ENCODE measurements at regions not wholly inside any gene's neighbourhood (a gene's known extent, or its start where the extent isn't known, plus 50 kb on each side); places are given as distances from the start of the nearest gene placed in this dataset.

DNA sequence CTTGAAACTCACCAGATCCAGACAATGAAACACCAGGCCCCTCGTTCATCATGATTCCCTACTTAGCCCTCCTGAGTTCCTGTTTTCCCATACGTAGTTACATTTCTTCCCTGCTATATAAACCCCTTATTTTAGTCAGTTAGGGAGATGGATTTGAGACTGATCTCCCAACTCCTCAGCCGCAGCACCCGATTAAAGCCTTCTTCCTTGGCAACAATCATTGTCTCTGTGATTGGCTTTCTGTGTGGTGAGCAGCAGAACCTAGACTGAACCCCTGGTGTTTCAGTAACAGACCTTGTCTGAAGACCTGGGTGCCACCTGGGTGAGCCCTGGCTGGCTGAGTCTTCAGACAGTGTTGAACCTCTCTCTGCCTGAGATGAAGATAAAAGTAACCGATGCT, 118.0 kb downstream of the OAT start:
- H3K9me3 ChIP-seq: peaks cover 8% of the 10 kb centered on the region
- ChIA-PET POLR2A (no interaction called here), CTCF (no interaction called here)
- intact Hi-C loops (cut with micrococcal nuclease; ENCODE audit: unreplicated experiment): no loop called here
- Mint-ChIP-seq H3K9me3 (ENCODE audit: unreplicated experiment) (peaks cover 10% of the 10 kb centered on the region), H3K36me3 (ENCODE audit: insufficient read depth, unreplicated experiment) (no peaks in the 10 kb centered on the region), H3K4me1 (ENCODE audit: low read depth, unreplicated experiment) (no peaks in the 10 kb centered on the region), H3K4me3 (ENCODE audit: unreplicated experiment) (no peak overlapping the region), H3K27ac (ENCODE audit: unreplicated experiment) (no peak overlapping the region), H3K27me3 (ENCODE audit: insufficient read depth, unreplicated experiment) (no peaks in the 10 kb centered on the region)
- BruUV-seq (replicated peaks): no TSS peak
- no peak overlapping the region for H3K4me3 ChIP-seq (ENCODE audit: low read depth, low read length)
- no peaks in the 10 kb centered on the region for H3K4me1 ChIP-seq
- peak in 1 of 2 experiments; percentile 10 for DNase-seq
- H3K27me3 ChIP-seq (replicated peaks; ENCODE audit: control insufficient read depth, insufficient read depth, low read length): no peaks in the 10 kb centered on the region
- H3K36me3 ChIP-seq (ENCODE audit: control insufficient read depth, insufficient read depth, low read length): no peaks in the 10 kb centered on the region
- TF ChIP-seq, protein P1, sequence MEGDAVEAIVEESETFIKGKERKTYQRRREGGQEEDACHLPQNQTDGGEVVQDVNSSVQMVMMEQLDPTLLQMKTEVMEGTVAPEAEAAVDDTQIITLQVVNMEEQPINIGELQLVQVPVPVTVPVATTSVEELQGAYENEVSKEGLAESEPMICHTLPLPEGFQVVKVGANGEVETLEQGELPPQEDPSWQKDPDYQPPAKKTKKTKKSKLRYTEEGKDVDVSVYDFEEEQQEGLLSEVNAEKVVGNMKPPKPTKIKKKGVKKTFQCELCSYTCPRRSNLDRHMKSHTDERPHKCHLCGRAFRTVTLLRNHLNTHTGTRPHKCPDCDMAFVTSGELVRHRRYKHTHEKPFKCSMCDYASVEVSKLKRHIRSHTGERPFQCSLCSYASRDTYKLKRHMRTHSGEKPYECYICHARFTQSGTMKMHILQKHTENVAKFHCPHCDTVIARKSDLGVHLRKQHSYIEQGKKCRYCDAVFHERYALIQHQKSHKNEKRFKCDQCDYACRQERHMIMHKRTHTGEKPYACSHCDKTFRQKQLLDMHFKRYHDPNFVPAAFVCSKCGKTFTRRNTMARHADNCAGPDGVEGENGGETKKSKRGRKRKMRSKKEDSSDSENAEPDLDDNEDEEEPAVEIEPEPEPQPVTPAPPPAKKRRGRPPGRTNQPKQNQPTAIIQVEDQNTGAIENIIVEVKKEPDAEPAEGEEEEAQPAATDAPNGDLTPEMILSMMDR (IDR thresholded peaks at IDR 0.05; ENCODE audit: insufficient read depth in 1 of 2, low read depth in 1 of 2, low read length in 1 of 2, severe bottlenecking in 1 of 2, unreplicated experiment in 1 of 2): no peak

DNA sequence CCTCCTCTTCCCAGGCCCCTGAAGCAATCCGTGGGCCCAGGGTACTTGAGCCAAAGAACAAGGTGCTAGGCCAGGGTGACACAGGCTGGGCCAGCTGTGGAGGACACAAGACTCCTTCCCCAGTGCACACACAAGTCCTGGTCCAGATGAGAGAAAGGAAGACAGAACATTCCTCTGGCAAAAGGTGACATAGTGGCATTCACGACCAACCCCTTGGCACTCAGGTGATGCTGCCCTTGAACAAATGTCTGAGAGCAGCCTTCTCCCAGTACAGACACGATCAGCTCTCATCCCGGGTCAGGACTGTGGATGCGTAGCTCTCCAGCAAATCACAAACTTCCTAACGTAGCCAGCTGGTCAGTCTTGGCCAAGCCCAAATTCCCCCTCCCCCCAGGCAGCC, 118.5 kb downstream of the OAT start:
- no peaks in the 10 kb centered on the region for H3K27me3 ChIP-seq (replicated peaks; ENCODE audit: control insufficient read depth, insufficient read depth, low read length)
- TF ChIP-seq, protein P1 (IDR thresholded peaks at IDR 0.05; ENCODE audit: insufficient read depth in 1 of 2, low read depth in 1 of 2, low read length in 1 of 2, severe bottlenecking in 1 of 2, unreplicated experiment in 1 of 2): no peak
- H3K27me3 Mint-ChIP-seq (ENCODE audit: insufficient read depth, unreplicated experiment): no peaks in the 10 kb centered on the region
- H3K4me1 ChIP-seq: no peaks in the 10 kb centered on the region
- H3K4me3 ChIP-seq (ENCODE audit: low read depth, low read length): no peak overlapping the region
- intact Hi-C loops (cut with micrococcal nuclease; ENCODE audit: unreplicated experiment): no loop called here
- H3K9me3 Mint-ChIP-seq (ENCODE audit: unreplicated experiment): peaks cover 10% of the 10 kb centered on the region
- no peak overlapping the region for H3K27ac Mint-ChIP-seq (ENCODE audit: unreplicated experiment)
- no peaks in the 10 kb centered on the region for H3K36me3 ChIP-seq (ENCODE audit: control insufficient read depth, insufficient read depth, low read length)
- H3K9me3 ChIP-seq: peaks cover 8% of the 10 kb centered on the region
- ChIA-PET CTCF (no interaction called here), POLR2A (no interaction called here)
- no peak overlapping the region for H3K4me3 Mint-ChIP-seq (ENCODE audit: unreplicated experiment)
- peaks cover 5% of the 10 kb centered on the region for H3K4me1 Mint-ChIP-seq (ENCODE audit: low read depth, unreplicated experiment)
- peak in 1 of 2 experiments; percentile 9 for DNase-seq
- no TSS peak for BruUV-seq (replicated peaks)
- no peaks in the 10 kb centered on the region for H3K36me3 Mint-ChIP-seq (ENCODE audit: insufficient read depth, unreplicated experiment)

DNA sequence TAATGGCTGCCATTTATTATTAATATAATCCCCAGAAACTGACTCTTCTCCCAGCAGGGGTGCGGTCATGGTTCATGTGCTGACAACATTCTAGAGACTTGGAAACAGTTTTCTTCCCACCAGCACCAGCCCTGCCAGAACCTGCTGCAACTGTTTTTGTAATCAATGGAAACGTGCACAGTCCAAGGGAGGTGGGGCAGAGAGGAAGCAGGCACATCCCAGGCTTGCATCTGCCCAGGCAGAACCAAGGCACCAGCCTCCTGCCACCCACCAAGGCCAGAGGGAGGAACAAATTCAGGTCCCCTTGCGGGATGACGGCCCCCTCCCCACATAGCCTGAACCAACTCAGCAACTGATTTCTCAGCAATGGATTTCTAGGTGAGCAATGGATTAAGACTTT, 119.0 kb downstream of the OAT start:
- no peaks in the 10 kb centered on the region for H3K27me3 ChIP-seq (replicated peaks; ENCODE audit: control insufficient read depth, insufficient read depth, low read length)
- peaks cover 8% of the 10 kb centered on the region for H3K9me3 ChIP-seq
- Mint-ChIP-seq H3K27me3 (ENCODE audit: insufficient read depth, unreplicated experiment) (no peaks in the 10 kb centered on the region), H3K36me3 (ENCODE audit: insufficient read depth, unreplicated experiment) (no peaks in the 10 kb centered on the region), H3K27ac (ENCODE audit: unreplicated experiment) (no peak overlapping the region), H3K4me3 (ENCODE audit: unreplicated experiment) (no peak overlapping the region), H3K9me3 (ENCODE audit: unreplicated experiment) (peaks cover 10% of the 10 kb centered on the region), H3K4me1 (ENCODE audit: low read depth, unreplicated experiment) (peaks cover 5% of the 10 kb centered on the region)
- H3K4me1 ChIP-seq: no peaks in the 10 kb centered on the region
- TF ChIP-seq, protein P1 (IDR thresholded peaks at IDR 0.05; ENCODE audit: insufficient read depth in 1 of 2, low read depth in 1 of 2, low read length in 1 of 2, severe bottlenecking in 1 of 2, unreplicated experiment in 1 of 2): no peak
- BruUV-seq (replicated peaks): no TSS peak
- POLR2A ChIA-PET: no interaction called here
- CTCF ChIA-PET: no interaction called here
- peak in 1 of 2 experiments; percentile 14 for DNase-seq
- intact Hi-C loops (cut with micrococcal nuclease; ENCODE audit: unreplicated experiment): no loop called here
- no peaks in the 10 kb centered on the region for H3K36me3 ChIP-seq (ENCODE audit: control insufficient read depth, insufficient read depth, low read length)
- no peak overlapping the region for H3K4me3 ChIP-seq (ENCODE audit: low read depth, low read length)
